Peyer's patch (tissue), 4 donors: ENCODE measurements at regions not wholly inside any gene's neighbourhood (a gene's known extent, or its start where the extent isn't known, plus 50 kb on each side); places are given as distances from the start of the nearest gene placed in this dataset.

Experiments
- CTCF ChIP-seq, 6 experiments: fragments of 450-650 bp in 4 of 6; fragments of 200-600 bp in 2 of 6; sonication (generic) in 1 of 6; IDR thresholded peaks; one replicate each; pipeline ENCODE4 v1.5.1; 2017 to 2019; ENCODE audit warnings: antibody characterized with exemption in 6 of 6, mild to moderate bottlenecking in 3 of 6, moderate library complexity in 1 of 6
- POLR2A ChIP-seq, 2 donors: fragments of 450-650 bp; IDR thresholded peaks; one replicate each; pipeline ENCODE4 v1.5.1; 2017; ENCODE audit warnings: antibody characterized with exemption in 2 of 2, mild to moderate bottlenecking in 2 of 2, moderate library complexity in 2 of 2

DNA sequence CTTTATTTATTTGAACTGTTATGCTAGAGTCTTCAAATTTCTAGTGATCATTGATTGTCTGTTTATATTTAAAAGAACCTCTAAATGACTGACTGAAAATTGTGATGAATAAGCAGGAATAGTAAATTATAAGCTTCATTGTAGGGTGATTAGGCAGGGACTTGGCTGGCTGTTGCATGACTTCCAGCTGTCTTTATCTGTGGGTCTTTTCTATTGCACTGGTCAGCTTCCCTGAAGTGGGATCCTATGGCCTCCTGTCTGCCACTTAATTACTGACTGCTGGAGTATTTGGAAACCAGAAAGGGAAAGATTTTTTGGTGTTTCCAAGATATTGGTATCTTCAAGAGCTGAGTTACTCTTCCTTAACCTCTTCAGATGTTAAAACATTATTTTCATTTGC is 123.0 kb upstream of the CCNH start:
- no peak for TF ChIP-seq POLR2A (IDR thresholded peaks at IDR 0.05)
- no peak for TF ChIP-seq CTCF (IDR thresholded peaks at IDR 0.05)
